ENCODE measurements at regions not wholly inside any gene's neighbourhood (a gene's known extent, or its start where the extent isn't known, plus 50 kb on each side); places are given as distances from the start of the nearest gene placed in this dataset.
"Not testable (repeated sequence)": the region's sequence is repeated elsewhere in the genome, so short reads cannot be mapped to it uniquely, and the experiment has no call there.

DNA sequence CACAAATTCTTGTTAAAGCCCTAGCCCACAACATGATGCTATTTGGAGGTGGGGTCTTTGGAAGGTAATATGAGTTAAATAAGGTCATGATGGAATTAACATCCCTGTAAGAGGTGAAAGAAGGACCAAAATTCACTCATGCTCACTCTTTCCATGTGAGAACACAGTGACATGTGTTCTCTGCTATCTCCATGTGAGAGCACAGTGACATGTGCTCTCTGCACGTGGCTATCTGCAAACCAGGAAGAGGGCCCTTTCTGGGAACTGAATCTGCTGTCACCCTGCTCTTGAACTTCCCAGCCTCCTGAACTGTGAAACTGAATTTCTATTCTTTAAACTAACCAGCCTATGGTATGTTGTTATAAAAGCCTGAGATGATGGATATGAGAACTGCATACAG lies 1159.4 kb upstream of the ADGRB3 start:
- Histone ChIP-seq H3K4me3 (ENCODE audit: low read depth, low read length) (no peak overlapping the region), H3K27me3 (ENCODE audit: control insufficient read depth, insufficient read depth, low read length) (no peaks in the 10 kb centered on the region), H3K36me3 (ENCODE audit: control insufficient read depth, insufficient read depth, low read length) (no peaks in the 10 kb centered on the region)
- FAIRE-seq (no peak), DNase-seq (ENCODE audit: low read depth) (no peak)
- TF ChIP-seq, protein P1, sequence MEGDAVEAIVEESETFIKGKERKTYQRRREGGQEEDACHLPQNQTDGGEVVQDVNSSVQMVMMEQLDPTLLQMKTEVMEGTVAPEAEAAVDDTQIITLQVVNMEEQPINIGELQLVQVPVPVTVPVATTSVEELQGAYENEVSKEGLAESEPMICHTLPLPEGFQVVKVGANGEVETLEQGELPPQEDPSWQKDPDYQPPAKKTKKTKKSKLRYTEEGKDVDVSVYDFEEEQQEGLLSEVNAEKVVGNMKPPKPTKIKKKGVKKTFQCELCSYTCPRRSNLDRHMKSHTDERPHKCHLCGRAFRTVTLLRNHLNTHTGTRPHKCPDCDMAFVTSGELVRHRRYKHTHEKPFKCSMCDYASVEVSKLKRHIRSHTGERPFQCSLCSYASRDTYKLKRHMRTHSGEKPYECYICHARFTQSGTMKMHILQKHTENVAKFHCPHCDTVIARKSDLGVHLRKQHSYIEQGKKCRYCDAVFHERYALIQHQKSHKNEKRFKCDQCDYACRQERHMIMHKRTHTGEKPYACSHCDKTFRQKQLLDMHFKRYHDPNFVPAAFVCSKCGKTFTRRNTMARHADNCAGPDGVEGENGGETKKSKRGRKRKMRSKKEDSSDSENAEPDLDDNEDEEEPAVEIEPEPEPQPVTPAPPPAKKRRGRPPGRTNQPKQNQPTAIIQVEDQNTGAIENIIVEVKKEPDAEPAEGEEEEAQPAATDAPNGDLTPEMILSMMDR (IDR thresholded peaks at IDR 0.05; ENCODE audit: insufficient read depth, low read length, severe bottlenecking), result no peak

DNA sequence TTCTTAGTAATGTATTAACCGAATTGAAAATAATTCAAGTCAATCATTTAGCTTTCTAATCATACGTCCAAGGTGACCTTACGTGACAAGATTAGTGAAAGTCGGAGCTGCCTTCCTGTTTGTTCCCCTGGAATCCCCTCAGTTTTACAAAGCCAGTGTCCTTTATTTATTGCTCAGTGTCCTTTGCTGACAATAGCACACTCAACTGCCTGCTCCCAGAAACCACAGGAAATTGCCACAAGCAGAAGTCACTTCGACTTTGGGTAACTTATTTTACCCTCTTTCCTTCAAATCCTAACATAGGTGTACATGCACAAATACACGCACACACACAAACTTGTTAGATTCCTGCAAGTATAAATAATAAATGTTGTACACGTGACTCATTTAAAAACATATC lies 1167.7 kb upstream of the ADGRB3 start:
- TF ChIP-seq, protein P1 (IDR thresholded peaks at IDR 0.05; ENCODE audit: insufficient read depth, low read length, severe bottlenecking), result no peak
- H3K36me3 ChIP-seq (ENCODE audit: control insufficient read depth, insufficient read depth, low read length), result no peaks in the 10 kb centered on the region
- no peak for DNase-seq (ENCODE audit: low read depth)
- FAIRE-seq, result no peak
- H3K4me3 ChIP-seq (ENCODE audit: low read depth, low read length), result no peak overlapping the region
- H3K27me3 ChIP-seq (ENCODE audit: control insufficient read depth, insufficient read depth, low read length), result no peaks in the 10 kb centered on the region

DNA sequence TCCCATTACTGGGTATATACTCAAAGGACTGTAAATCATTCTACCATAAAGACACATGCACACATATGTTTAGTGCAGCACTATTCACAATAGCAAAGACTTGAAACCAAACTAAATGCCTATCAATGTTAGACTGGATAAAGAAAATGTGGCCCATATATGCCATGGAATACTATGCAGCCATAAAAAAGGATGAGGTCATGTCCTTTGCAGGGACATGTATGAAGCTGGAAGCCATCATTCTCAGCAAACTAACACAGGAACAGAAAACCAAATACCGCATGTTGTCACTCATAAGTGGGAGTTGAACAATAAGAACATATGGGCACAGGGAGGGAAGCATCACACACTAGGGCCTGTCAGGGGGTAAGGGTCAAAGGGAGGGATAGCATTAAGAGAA lies 1172.4 kb upstream of the ADGRB3 start:
- H3K4me3 ChIP-seq (ENCODE audit: low read depth, low read length); H3K36me3 ChIP-seq (ENCODE audit: control insufficient read depth, insufficient read depth, low read length); H3K27me3 ChIP-seq (ENCODE audit: control insufficient read depth, insufficient read depth, low read length); FAIRE-seq; DNase-seq (ENCODE audit: low read depth): not testable (repeated sequence)

DNA sequence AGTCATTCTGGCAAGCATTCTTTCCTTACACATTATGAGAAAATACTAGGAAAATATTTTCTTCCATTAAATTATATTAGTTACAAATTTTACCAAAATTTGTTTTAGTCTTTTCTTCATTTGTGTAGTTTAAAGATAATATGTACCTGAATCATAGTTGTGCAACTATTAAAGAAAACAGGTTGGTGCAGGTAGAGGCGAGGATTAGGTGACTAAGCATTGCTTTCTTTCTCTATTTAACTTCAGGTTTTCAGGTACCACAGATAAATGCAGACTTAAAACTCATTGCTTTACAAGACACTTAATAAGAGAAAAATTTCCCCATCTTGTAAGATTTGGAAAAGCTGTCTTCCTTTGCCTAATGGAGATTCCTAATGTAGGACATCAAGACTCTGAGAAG lies 1175.5 kb upstream of the ADGRB3 start:
- Histone ChIP-seq H3K27me3 (ENCODE audit: control insufficient read depth, insufficient read depth, low read length) (no peaks in the 10 kb centered on the region), H3K4me3 (ENCODE audit: low read depth, low read length) (no peak overlapping the region), H3K36me3 (ENCODE audit: control insufficient read depth, insufficient read depth, low read length) (no peaks in the 10 kb centered on the region)
- FAIRE-seq (no peak), DNase-seq (ENCODE audit: low read depth) (peak; percentile 70)
- TF ChIP-seq, protein P1 (IDR thresholded peaks at IDR 0.05; ENCODE audit: insufficient read depth, low read length, severe bottlenecking), result no peak

DNA sequence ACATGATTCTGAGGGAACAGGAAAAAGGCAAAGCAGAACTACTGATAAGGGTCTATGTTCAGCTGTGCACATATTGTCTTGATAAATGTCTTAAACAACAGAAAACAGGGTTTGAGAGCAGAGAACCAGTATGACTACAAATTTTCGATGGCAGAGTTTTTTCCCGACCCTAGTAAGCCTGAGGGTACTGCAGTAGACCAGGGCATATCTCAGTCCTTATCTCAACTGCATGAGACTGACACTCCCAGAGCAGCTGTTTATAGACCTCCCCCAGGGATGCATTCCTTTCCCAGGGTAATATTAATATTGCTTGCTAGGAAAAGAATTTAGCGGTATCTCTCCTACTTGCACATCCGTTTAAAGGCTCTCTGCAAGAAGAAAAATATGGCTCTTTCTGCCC lies 1176.8 kb upstream of the ADGRB3 start:
- DNase-seq (ENCODE audit: low read depth) (no peak), FAIRE-seq (no peak)
- Histone ChIP-seq H3K4me3 (ENCODE audit: low read depth, low read length) (no peak overlapping the region), H3K36me3 (ENCODE audit: control insufficient read depth, insufficient read depth, low read length) (no peaks in the 10 kb centered on the region), H3K27me3 (ENCODE audit: control insufficient read depth, insufficient read depth, low read length) (no peaks in the 10 kb centered on the region)
- TF ChIP-seq, protein P1 (IDR thresholded peaks at IDR 0.05; ENCODE audit: insufficient read depth, low read length, severe bottlenecking), result no peak

DNA sequence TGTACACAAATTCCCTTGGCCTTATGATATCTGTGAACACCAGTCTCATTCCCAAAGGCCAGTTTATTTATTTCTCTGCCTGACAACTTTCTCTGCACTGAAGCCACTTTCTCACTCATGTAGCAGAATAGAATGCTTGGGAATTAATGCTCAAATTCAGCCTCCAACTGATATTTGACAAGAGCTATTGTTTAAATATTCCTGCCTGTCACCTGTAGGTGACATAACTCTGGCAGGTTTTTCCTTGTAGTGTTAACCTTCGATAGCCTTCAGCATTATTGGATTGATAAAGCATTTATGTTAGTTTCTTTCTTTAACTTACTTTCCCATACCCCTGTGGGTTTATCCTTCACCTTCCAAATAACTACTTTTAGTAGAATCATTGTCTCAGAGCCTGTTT lies 1183.2 kb upstream of the ADGRB3 start:
- FAIRE-seq, result no peak
- Histone ChIP-seq H3K27me3 (ENCODE audit: control insufficient read depth, insufficient read depth, low read length) (no peaks in the 10 kb centered on the region), H3K36me3 (ENCODE audit: control insufficient read depth, insufficient read depth, low read length) (no peaks in the 10 kb centered on the region), H3K4me3 (ENCODE audit: low read depth, low read length) (no peak overlapping the region)
- TF ChIP-seq, protein P1 (IDR thresholded peaks at IDR 0.05; ENCODE audit: insufficient read depth, low read length, severe bottlenecking), result no peak
- no peak for DNase-seq (ENCODE audit: low read depth)

Measured in bronchial epithelial cell (primary cell).